Non-pigmented ciliary epithelial cell (primary cell): ENCODE measurements at regions not wholly inside any gene's neighbourhood (a gene's known extent, or its start where the extent isn't known, plus 50 kb on each side); places are given as distances from the start of the nearest gene placed in this dataset.
A peak's percentile ranks its signal among the peaks of the same experiment; 100 is the strongest.
"Not testable (repeated sequence)": the region's sequence is repeated elsewhere in the genome, so short reads cannot be mapped to it uniquely, and the experiment has no call there.

Experiments used
- DNase-seq: peaks from one replicate; pipeline ENCODE4 v3.0.0-alpha.2; 2010; ENCODE audit warnings: low read depth

DNA sequence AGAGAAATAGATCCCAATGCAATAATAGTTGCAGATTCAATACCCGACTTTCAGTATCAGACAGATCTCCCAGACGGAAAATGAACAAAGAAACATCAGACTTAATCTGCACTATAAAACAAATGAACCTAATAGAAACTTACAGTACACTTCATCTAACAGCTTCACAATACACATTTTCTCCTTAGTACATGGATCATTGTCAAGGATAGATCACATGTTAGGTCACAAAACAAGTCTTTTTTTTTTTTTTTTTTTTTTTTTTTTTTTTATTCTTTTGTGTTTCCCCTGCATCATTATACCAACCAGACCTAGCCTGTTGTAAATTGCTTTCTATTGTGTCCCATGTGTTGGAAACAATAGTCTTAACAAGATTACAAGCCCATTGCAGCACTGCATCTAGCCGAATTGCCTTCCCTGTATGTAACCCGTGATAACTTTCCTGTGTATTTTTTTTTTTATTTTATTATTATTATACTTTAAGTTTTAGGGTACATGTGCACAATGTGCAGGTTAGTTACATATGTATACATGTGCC is 134.0 kb upstream of the MAD2L1 start:
- DNase-seq = not testable (repeated sequence)

- DNase-seq = no peak
Observed at GRCh38 chr4:120198411-120198810, 131.8 kb upstream of the MAD2L1 start.

DNA sequence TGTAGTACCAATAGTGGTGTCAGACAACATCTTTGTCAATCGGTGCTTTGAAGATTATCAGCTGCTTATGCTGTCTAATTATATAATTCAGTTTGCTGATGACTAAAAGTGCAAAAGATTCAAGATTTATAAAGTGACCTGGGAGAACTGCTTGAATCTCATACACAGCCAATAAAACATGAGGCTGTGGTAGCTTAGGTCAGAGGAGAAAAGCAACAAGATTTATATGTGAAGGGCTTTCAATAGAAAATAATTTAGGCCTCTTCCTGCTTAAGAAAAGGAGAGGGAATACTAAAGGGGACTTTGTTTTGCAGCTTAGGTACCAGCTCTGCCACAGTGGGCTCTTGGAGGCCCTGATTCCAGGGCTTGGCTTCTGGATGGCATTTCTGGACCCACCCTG is 111.0 kb upstream of the MAD2L1 start:
- no peak for DNase-seq

- DNase-seq = no peak
Observed at GRCh38 chr4:120175272-120175671, 108.6 kb upstream of the MAD2L1 start.

- no peak for DNase-seq
Observed at GRCh38 chr4:120163895-120164294, 97.2 kb upstream of the MAD2L1 start.

DNA sequence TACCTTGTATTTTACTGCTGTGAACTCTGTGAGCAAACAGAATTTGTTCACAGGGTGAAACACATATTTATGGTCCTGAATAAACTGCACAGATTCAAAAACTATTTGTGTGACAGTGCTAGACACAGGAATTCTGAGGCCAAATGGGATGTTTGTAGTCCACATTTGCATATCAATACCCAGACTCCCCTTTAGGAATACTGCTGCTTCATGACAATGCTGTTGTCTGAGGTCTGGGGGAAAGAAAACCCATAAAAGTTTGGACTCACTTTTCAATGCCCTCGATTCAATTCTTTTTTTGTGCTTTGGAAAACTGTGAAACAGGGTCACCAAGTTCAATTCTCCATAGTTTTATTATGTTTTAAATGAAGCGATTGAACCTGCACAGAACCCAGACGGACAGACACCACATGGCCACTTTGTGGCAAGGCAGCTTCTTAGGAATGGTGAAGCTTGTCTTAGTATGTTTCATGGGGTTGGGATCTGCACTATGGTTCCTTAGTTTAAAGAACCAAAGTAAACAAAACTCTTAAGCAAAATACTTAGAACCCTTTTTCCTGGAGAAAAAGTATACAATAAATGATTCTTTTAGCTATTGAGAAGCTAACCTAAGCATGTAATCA is 92.3 kb upstream of the MAD2L1 start:
- no peak for DNase-seq

GRCh38 chr4:120158046-120158445 is 91.4 kb upstream of the MAD2L1 start:
- DNase-seq = no peak

- DNase-seq = peak; percentile 61
Observed at GRCh38 chr4:120156120-120156718, 89.6 kb upstream of the MAD2L1 start.

- no peak for DNase-seq
Observed at GRCh38 chr4:120155287-120155686, 88.6 kb upstream of the MAD2L1 start.

- DNase-seq = no peak
Observed at GRCh38 chr4:120144634-120145033, 78.0 kb upstream of the MAD2L1 start.

DNA sequence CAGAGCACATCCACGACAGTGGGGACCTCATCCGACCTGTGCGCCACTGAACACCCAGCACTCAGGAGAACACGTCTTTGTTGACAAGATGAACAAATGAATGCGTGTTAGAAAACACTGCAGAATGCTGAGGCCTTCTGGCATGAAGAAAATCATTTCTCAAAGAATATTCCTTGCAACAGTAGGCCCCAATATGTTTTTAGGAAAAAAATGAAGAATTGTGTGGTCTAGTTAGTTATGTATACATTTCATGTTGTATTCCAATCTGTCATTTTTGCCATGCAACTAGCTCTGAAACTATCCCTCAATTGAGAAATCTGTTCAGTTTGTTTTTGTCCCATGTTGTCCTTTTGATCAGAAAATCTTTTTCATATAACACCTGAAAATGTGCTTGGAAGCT is 77.4 kb upstream of the MAD2L1 start:
- no peak for DNase-seq

DNA sequence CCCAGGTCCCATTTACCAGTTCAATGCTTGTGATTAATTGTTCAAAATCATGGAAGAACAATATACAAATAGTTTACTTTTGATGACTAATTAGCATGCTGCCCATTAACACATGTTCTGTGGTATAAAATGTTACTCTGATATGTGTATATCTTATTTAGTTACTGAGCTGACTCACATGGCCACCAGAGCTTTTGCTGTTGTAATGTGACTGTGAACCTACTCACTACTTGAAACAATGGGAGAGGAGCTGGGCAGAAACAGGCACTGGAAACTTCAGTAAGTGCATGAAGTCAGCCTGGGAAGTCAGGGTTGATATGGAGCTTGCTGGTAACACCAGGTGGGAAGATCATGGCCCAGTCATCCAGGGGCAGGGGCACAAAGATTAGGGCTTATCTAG is 72.7 kb upstream of the MAD2L1 start:
- no peak for DNase-seq

GRCh38 chr4:120132935-120133334 is 66.3 kb upstream of the MAD2L1 start:
- no peak for DNase-seq

GRCh38 chr4:120130786-120131185 is 64.1 kb upstream of the MAD2L1 start:
- no peak for DNase-seq
